ENCODE measurements at regions not wholly inside any gene's neighbourhood (a gene's known extent, or its start where the extent isn't known, plus 50 kb on each side); places are given as distances from the start of the nearest gene placed in this dataset.
A peak's percentile ranks its signal among the peaks of the same experiment; 100 is the strongest.

DNA sequence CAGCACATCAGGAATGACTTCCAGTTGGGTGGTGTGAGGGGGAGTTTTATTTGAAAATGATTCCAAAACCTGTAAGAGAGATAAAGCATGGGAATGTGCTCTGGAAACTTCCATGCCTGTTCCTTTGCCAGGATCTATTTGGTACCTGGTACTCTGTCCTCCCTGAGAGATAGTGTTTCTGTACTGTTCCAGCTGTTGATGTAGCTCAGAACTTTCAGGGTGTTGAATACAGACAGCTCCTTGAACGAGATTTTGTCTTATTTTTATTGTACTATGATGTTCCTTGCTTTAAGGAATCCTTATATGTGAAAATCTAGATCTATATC lies 148.7 kb upstream of the RIPOR2 start:
- no peak for DNase-seq (ENCODE audit: low read depth)
- TF ChIP-seq, protein P1, sequence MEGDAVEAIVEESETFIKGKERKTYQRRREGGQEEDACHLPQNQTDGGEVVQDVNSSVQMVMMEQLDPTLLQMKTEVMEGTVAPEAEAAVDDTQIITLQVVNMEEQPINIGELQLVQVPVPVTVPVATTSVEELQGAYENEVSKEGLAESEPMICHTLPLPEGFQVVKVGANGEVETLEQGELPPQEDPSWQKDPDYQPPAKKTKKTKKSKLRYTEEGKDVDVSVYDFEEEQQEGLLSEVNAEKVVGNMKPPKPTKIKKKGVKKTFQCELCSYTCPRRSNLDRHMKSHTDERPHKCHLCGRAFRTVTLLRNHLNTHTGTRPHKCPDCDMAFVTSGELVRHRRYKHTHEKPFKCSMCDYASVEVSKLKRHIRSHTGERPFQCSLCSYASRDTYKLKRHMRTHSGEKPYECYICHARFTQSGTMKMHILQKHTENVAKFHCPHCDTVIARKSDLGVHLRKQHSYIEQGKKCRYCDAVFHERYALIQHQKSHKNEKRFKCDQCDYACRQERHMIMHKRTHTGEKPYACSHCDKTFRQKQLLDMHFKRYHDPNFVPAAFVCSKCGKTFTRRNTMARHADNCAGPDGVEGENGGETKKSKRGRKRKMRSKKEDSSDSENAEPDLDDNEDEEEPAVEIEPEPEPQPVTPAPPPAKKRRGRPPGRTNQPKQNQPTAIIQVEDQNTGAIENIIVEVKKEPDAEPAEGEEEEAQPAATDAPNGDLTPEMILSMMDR (IDR thresholded peaks at IDR 0.05; ENCODE audit: insufficient read depth, low read length, severe bottlenecking), result no peak
- FAIRE-seq, result no peak
- no peaks in the 10 kb centered on the region for H3K27me3 ChIP-seq (ENCODE audit: control insufficient read depth, insufficient read depth, low read length)
- no peaks in the 10 kb centered on the region for H3K36me3 ChIP-seq (ENCODE audit: control insufficient read depth, insufficient read depth, low read length)
- no peak overlapping the region for H3K4me3 ChIP-seq (ENCODE audit: low read depth, low read length)

DNA sequence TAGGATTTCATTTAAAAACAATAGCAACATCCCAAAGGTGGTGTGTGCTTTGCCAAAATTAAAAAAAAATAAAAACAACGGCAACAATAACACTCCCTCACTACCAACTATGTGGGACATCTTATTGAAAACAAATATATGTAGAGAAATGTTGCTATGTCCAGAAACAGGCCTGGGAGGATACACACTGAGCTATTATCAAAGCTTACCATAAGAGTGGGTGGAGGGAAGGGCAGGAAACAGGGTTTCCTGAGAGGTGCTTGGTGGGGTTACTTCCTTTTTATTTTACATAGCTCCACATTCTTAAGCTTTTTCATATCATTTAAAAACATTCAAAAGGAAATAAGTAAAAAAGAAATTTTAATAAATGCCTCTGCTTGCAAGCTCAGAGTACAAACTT lies 150.0 kb upstream of the RIPOR2 start:
- DNase-seq (ENCODE audit: low read depth) (no peak), FAIRE-seq (no peak)
- TF ChIP-seq, protein P1 (IDR thresholded peaks at IDR 0.05; ENCODE audit: insufficient read depth, low read length, severe bottlenecking), result no peak
- H3K36me3 ChIP-seq (ENCODE audit: control insufficient read depth, insufficient read depth, low read length), result no peaks in the 10 kb centered on the region
- no peak overlapping the region for H3K4me3 ChIP-seq (ENCODE audit: low read depth, low read length)
- no peaks in the 10 kb centered on the region for H3K27me3 ChIP-seq (ENCODE audit: control insufficient read depth, insufficient read depth, low read length)

DNA sequence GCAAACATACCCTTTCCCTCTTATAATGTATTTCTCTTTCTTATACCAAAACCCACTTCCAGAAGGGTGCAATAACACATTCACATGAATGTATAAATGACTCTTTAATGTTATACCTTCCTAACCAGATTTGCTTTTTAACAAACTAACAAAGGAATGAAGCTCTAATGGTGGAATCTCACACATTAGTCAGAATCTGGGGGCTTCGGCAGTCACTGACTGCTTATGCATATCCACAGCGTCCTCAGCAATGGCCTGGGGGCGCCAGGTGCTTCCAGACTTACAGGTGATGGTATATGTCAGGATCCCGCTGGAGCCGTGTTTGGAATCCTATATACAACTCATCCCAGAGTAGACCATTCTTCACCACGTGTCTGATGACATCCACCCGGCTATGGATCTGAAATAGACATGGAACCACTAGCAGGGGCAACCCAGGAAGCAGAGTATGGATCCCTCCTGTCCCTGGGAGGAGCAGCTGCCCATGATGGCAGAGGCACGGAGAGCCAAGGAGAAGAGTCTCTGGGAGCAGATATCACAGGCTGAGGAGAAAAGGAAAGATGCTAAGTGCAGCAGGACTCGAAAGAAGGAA lies 150.8 kb upstream of the RIPOR2 start:
- H3K4me3 ChIP-seq (ENCODE audit: low read depth, low read length), result no peak overlapping the region
- DNase-seq (ENCODE audit: low read depth) (no peak), FAIRE-seq (no peak)
- H3K36me3 ChIP-seq (ENCODE audit: control insufficient read depth, insufficient read depth, low read length), result no peaks in the 10 kb centered on the region
- H3K27me3 ChIP-seq (ENCODE audit: control insufficient read depth, insufficient read depth, low read length), result no peaks in the 10 kb centered on the region
- TF ChIP-seq, protein P1 (IDR thresholded peaks at IDR 0.05; ENCODE audit: insufficient read depth, low read length, severe bottlenecking), result no peak

DNA sequence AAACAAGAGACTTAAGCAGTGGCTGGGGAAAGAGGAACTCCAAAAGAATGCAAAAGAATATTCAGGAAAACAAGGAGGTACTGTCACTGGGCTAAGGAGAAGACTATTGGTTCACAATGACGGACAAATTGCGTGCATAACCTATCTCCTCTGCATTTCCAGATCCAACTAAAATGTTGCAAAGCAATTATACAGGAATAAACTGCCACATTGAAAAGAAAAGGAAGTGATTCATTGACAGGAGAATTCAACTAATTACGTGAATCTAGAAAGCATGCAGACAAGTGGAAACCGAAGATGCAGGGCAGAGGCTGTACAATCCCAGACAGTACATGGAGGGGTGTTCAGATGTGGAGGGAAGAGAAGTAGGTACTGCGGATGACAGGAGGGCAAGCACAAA lies 152.8 kb upstream of the RIPOR2 start:
- Histone ChIP-seq H3K4me3 (ENCODE audit: low read depth, low read length) (no peak overlapping the region), H3K27me3 (ENCODE audit: control insufficient read depth, insufficient read depth, low read length) (no peaks in the 10 kb centered on the region), H3K36me3 (ENCODE audit: control insufficient read depth, insufficient read depth, low read length) (no peaks in the 10 kb centered on the region)
- TF ChIP-seq, protein P1 (IDR thresholded peaks at IDR 0.05; ENCODE audit: insufficient read depth, low read length, severe bottlenecking), result no peak
- FAIRE-seq, result no peak
- DNase-seq (ENCODE audit: low read depth), result peak; percentile 54

DNA sequence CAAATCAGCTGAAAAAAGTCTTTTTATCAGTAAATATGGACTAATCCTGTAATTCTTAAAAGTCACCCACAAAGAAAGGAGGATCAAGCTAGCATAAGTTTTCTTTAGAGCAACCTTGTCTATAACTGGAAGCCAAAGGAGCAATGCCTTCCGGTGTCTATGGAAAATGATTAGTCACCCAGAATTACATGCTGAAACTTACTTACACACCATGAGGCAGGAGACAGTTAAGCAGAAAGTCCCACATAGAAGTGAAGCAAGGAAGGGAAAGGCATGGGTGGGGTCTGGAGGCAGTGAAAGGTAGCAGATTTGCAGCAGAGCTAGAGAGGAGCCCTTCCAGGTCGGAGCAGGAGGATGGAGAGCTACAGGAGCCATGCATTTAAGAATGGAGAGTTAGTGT lies 153.7 kb upstream of the RIPOR2 start:
- FAIRE-seq (no peak), DNase-seq (ENCODE audit: low read depth) (peak; percentile 73)
- Histone ChIP-seq H3K36me3 (ENCODE audit: control insufficient read depth, insufficient read depth, low read length) (no peaks in the 10 kb centered on the region), H3K27me3 (ENCODE audit: control insufficient read depth, insufficient read depth, low read length) (no peaks in the 10 kb centered on the region), H3K4me3 (ENCODE audit: low read depth, low read length) (no peak overlapping the region)
- TF ChIP-seq, protein P1 (IDR thresholded peaks at IDR 0.05; ENCODE audit: insufficient read depth, low read length, severe bottlenecking), result no peak

DNA sequence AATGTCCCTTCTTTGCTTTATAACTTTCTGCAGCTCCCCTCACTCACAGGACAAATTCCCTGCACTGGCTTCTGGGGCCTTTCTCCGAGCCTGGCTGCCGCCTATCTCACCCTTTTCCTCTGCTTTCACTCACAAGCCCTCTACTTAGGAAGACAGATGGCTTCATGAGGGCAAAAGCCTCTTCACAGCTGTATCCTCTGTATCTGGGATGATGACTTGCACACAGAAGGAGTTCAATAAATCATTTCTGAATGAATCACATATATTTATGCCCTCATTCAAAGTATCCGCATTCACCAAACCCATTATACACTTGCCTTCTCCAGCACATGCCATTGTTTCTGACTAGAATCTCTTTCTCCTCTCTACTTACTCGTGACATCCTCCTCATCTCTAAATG lies 159.0 kb upstream of the RIPOR2 start:
- TF ChIP-seq, protein P1 (IDR thresholded peaks at IDR 0.05; ENCODE audit: insufficient read depth, low read length, severe bottlenecking), result no peak
- no peak overlapping the region for H3K4me3 ChIP-seq (ENCODE audit: low read depth, low read length)
- DNase-seq (ENCODE audit: low read depth), result no peak
- no peaks in the 10 kb centered on the region for H3K36me3 ChIP-seq (ENCODE audit: control insufficient read depth, insufficient read depth, low read length)
- no peak for FAIRE-seq
- H3K27me3 ChIP-seq (ENCODE audit: control insufficient read depth, insufficient read depth, low read length), result peaks cover 2% of the 10 kb centered on the region

Data from bronchial epithelial cell (primary cell).